ENCODE measurements at regions not wholly inside any gene's neighbourhood (a gene's known extent, or its start where the extent isn't known, plus 50 kb on each side); places are given as distances from the start of the nearest gene placed in this dataset.
"Not testable (repeated sequence)": the region's sequence is repeated elsewhere in the genome, so short reads cannot be mapped to it uniquely, and the experiment has no call there.

GRCh38 chr1:228635304-228635703 lies 100.0 kb upstream of the RHOU start:
- TF ChIP-seq, protein P1, sequence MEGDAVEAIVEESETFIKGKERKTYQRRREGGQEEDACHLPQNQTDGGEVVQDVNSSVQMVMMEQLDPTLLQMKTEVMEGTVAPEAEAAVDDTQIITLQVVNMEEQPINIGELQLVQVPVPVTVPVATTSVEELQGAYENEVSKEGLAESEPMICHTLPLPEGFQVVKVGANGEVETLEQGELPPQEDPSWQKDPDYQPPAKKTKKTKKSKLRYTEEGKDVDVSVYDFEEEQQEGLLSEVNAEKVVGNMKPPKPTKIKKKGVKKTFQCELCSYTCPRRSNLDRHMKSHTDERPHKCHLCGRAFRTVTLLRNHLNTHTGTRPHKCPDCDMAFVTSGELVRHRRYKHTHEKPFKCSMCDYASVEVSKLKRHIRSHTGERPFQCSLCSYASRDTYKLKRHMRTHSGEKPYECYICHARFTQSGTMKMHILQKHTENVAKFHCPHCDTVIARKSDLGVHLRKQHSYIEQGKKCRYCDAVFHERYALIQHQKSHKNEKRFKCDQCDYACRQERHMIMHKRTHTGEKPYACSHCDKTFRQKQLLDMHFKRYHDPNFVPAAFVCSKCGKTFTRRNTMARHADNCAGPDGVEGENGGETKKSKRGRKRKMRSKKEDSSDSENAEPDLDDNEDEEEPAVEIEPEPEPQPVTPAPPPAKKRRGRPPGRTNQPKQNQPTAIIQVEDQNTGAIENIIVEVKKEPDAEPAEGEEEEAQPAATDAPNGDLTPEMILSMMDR (IDR thresholded peaks at IDR 0.05; ENCODE audit: insufficient read depth, low read depth, low read length) = not testable (repeated sequence)
- TF ChIP-seq EZH2 (IDR thresholded peaks at IDR 0.05; ENCODE audit: insufficient read depth, low read length) = not testable (repeated sequence)

Measured in astrocyte (in vitro differentiated cells and primary cell).